ENCODE measurements at regions not wholly inside any gene's neighbourhood (a gene's known extent, or its start where the extent isn't known, plus 50 kb on each side); places are given as distances from the start of the nearest gene placed in this dataset.

- Mint-ChIP-seq H3K27me3 (ENCODE audit: unreplicated experiment) (no peaks in the 10 kb centered on the region), H3K4me1 (ENCODE audit: low read depth, unreplicated experiment) (no peaks in the 10 kb centered on the region), H3K27ac (ENCODE audit: unreplicated experiment) (no peak overlapping the region), H3K36me3 (ENCODE audit: unreplicated experiment) (peaks cover 4% of the 10 kb centered on the region), H3K9me3 (ENCODE audit: unreplicated experiment) (no peaks in the 10 kb centered on the region), H3K4me3 (ENCODE audit: unreplicated experiment) (no peak overlapping the region)
- no peak for DNase-seq
- no peak for TF ChIP-seq CTCF (IDR thresholded peaks at IDR 0.05; ENCODE audit: partially characterized antibody, unreplicated experiment)
Observed at GRCh38 chr10:14389981-14390590, 59.4 kb upstream of the FRMD4A start.

- Mint-ChIP-seq H3K27me3 (ENCODE audit: unreplicated experiment) (no peaks in the 10 kb centered on the region), H3K36me3 (ENCODE audit: unreplicated experiment) (no peaks in the 10 kb centered on the region), H3K27ac (ENCODE audit: unreplicated experiment) (no peak overlapping the region), H3K4me3 (ENCODE audit: unreplicated experiment) (no peak overlapping the region), H3K4me1 (ENCODE audit: low read depth, unreplicated experiment) (no peaks in the 10 kb centered on the region), H3K9me3 (ENCODE audit: unreplicated experiment) (no peaks in the 10 kb centered on the region)
- DNase-seq: no peak
- no peak for TF ChIP-seq CTCF (IDR thresholded peaks at IDR 0.05; ENCODE audit: partially characterized antibody, unreplicated experiment)
Observed at GRCh38 chr10:14385596-14386593, 55.2 kb upstream of the FRMD4A start.

GRCh38 chr10:14384915-14385314, 54.2 kb upstream of the FRMD4A start:
- Mint-ChIP-seq H3K27me3 (ENCODE audit: unreplicated experiment) (no peaks in the 10 kb centered on the region), H3K4me1 (ENCODE audit: low read depth, unreplicated experiment) (no peaks in the 10 kb centered on the region), H3K36me3 (ENCODE audit: unreplicated experiment) (no peaks in the 10 kb centered on the region), H3K27ac (ENCODE audit: unreplicated experiment) (no peak overlapping the region), H3K4me3 (ENCODE audit: unreplicated experiment) (no peak overlapping the region), H3K9me3 (ENCODE audit: unreplicated experiment) (no peaks in the 10 kb centered on the region)
- TF ChIP-seq CTCF (IDR thresholded peaks at IDR 0.05; ENCODE audit: partially characterized antibody, unreplicated experiment): no peak
- DNase-seq: no peak

GRCh38 chr10:14384116-14384730, 53.5 kb upstream of the FRMD4A start:
- DNase-seq: no peak
- Mint-ChIP-seq H3K36me3 (ENCODE audit: unreplicated experiment) (no peaks in the 10 kb centered on the region), H3K4me3 (ENCODE audit: unreplicated experiment) (no peak overlapping the region), H3K27ac (ENCODE audit: unreplicated experiment) (no peak overlapping the region), H3K4me1 (ENCODE audit: low read depth, unreplicated experiment) (no peaks in the 10 kb centered on the region), H3K9me3 (ENCODE audit: unreplicated experiment) (no peaks in the 10 kb centered on the region), H3K27me3 (ENCODE audit: unreplicated experiment) (no peaks in the 10 kb centered on the region)
- TF ChIP-seq CTCF (IDR thresholded peaks at IDR 0.05; ENCODE audit: partially characterized antibody, unreplicated experiment): no peak
